GM12873 (cell line): ENCODE measurements at regions not wholly inside any gene's neighbourhood (a gene's known extent, or its start where the extent isn't known, plus 50 kb on each side); places are given as distances from the start of the nearest gene placed in this dataset.

Experiments
- CTCF ChIP-seq: IDR thresholded peaks from 2 replicates; pipeline ENCODE4 v1.5.1; 2012; ENCODE audit warnings: low read depth, mild to moderate bottlenecking, moderate library complexity, low read length, control low read depth; ENCODE audit not compliant: insufficient read depth; ENCODE audit errors: missing control alignments

DNA sequence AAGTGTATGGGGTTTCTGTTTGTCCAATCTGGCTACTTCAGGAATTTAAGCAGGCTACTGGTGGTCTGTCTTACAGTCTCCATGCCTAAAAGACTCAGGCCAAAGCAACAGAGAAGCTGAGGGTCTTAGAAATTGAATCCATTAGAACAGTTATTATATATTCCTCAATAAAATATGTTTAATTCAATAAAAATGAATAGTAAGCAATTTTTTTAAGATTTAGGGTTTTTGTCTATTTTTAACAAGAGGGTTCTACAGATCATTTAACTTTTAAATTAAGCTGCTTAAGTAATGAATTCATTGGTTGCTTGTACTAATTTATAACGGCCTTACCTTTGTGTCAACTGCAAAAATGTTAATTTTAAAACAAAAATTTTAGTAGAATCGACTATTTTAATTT, 832.6 kb upstream of the SLC39A10 start:
- no peak for TF ChIP-seq CTCF

- TF ChIP-seq CTCF: no peak
These were observed 834.4 kb upstream of the SLC39A10 start for GRCh38 chr2:194822657-194823056.

DNA sequence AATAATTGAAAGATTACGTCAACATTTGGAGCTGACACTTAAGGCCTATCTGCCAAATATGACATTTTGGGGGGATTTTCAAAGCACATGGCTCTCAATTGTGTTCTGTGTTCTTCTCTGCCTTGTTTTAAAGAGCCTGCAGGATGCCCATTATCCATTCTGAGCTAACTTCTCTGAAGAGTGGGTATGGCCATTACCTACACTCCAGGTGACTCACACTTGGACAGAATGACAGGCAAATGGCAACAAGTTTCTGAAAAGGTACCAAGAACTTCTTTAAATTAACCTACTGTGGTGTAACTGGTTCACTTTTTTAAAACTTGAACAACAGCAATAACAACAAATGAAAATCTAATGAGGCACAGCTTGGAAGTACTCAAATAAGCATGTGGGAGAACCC, 834.9 kb upstream of the SLC39A10 start:
- no peak for TF ChIP-seq CTCF

- no peak for TF ChIP-seq CTCF
These were observed 837.7 kb upstream of the SLC39A10 start for GRCh38 chr2:194819367-194819766.

- no peak for TF ChIP-seq CTCF
These were observed 841.6 kb upstream of the SLC39A10 start for GRCh38 chr2:194815475-194815874.

DNA sequence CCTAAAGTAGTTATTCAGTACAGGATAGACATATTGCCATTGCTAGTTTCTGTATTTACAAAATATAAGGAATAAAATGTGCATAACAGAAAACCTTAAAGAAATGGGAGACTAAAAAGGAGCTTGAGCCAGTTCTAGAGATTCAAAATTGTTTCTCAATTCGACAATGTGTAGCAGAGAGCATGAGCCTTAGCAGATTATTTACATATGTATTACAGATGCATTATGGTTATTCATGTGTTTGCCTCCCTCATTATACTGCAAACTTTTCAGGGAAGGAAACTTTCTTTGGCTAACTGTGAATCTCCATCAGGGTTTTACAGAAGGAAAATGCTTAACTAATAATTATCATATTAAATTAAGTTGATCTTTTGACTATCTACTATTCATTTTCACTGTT, 854.4 kb upstream of the SLC39A10 start:
- TF ChIP-seq CTCF: no peak

DNA sequence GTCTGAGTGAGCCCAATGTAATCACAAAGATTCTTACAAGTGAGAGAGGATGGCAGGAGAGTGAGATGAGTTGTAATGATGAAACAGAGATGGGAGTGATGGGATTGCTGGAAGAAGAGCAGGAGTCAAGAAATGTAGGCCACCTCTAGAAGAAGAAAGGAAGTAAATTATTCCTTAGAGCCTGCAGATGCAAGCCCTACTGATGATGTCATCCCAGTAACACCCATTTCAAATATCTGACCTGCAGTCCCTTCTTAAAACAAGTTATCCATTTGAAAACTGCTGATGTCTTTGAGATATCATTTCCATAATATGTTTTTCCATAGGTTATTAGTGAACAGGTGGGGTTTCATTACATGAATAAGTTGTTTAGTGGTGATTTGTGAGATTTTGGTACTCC, 888.0 kb upstream of the SLC39A10 start:
- TF ChIP-seq CTCF: no peak

- no peak for TF ChIP-seq CTCF
These were observed 891.3 kb upstream of the SLC39A10 start for GRCh38 chr2:194765723-194766122.
